IMR-90 (cell line): ENCODE measurements at regions not wholly inside any gene's neighbourhood (a gene's known extent, or its start where the extent isn't known, plus 50 kb on each side); places are given as distances from the start of the nearest gene placed in this dataset.

ENCODE experiments used
- ATAC-seq: fragments of 200-7000 bp; cut with Tn5 transposase; 2 replicates; pipeline ENCODE4 v1.9.1; 2020; ENCODE audit warnings: low read depth, mild to moderate bottlenecking, moderate library complexity
- BruUV-seq: library from RNA; stranded (reverse); fragments of 400-500 nt; replicated peaks from 2 replicates; lab custom pipeline; 2021; lab: Mats Ljungman, UMichigan
- CTCF ChIA-PET: fragments of 300-600 bp; formaldehyde crosslinking; extraction: SDS; loops from one replicate; lab custom pipeline; 2021; ENCODE audit warnings: antibody characterized with exemption; lab: Yijun Ruan, JAX
- POLR2A ChIA-PET: fragments of 300-600 bp; sonication (Branson Sonifier 250); formaldehyde crosslinking; loops from one replicate; lab custom pipeline; 2022; ENCODE audit warnings: antibody characterized with exemption; ENCODE audit not compliant: unreplicated experiment; lab: Charles Lee
- DNase-seq: peaks from one replicate; pipeline ENCODE4 v3.0.0; 2013
- H2AFZ ChIP-seq: replicated peaks from 2 replicates; pipeline ENCODE3; 2013; ENCODE audit warnings: low read length, mild to moderate bottlenecking; ENCODE audit not compliant: poor library complexity
- H2AK5ac ChIP-seq: 2 replicates; pipeline ENCODE4 v1.6.1; 2013; ENCODE audit warnings: low read depth, low read length, inconsistent platforms
- H2AK9ac ChIP-seq: replicated peaks from 2 replicates; pipeline ENCODE3; 2013; ENCODE audit warnings: mild to moderate bottlenecking, low read depth, low read length, moderate library complexity; ENCODE audit not compliant: poor library complexity
- H2BK120ac ChIP-seq: 2 replicates; pipeline ENCODE4 v1.6.1; 2013; ENCODE audit warnings: low read depth, low read length, inconsistent platforms
- H2BK15ac ChIP-seq: 3 replicates; pipeline ENCODE4 v1.6.1; 2013; ENCODE audit warnings: low read depth, low read length, inconsistent platforms
- H2BK20ac ChIP-seq: 2 replicates; pipeline ENCODE4 v1.6.1; 2013; ENCODE audit warnings: low read depth, mild to moderate bottlenecking, inconsistent platforms, low read length, moderate library complexity
- H2BK5ac ChIP-seq: 2 replicates; pipeline ENCODE4 v1.6.1; 2013; ENCODE audit warnings: mild to moderate bottlenecking, low read depth, low read length, inconsistent platforms; ENCODE audit not compliant: poor library complexity, severe bottlenecking
- H3K14ac ChIP-seq: replicated peaks from 2 replicates; pipeline ENCODE4 v1.6.1; 2013; ENCODE audit warnings: low read depth, low read length, inconsistent platforms
- H3K18ac ChIP-seq: 2 replicates; pipeline ENCODE4 v1.6.1; 2013; ENCODE audit warnings: low read depth, low read length, control low read depth
- H3K23ac ChIP-seq: 2 replicates; pipeline ENCODE4 v1.6.1; 2013; ENCODE audit warnings: low read depth, low read length, inconsistent platforms
- H3K27ac ChIP-seq: 2 replicates; pipeline ENCODE4 v1.5.1; 2013; ENCODE audit warnings: mild to moderate bottlenecking, control low read depth, low read length; ENCODE audit not compliant: insufficient read depth
- H3K27me3 ChIP-seq: 2 replicates; pipeline ENCODE4 v1.6.1; 2013; ENCODE audit warnings: low read length; ENCODE audit not compliant: control insufficient read depth, insufficient read depth
- H3K36me3 ChIP-seq: 2 replicates; pipeline ENCODE4 v1.6.1; 2013; ENCODE audit warnings: low read length, mixed read lengths; ENCODE audit not compliant: control insufficient read depth, insufficient read depth
- H3K4ac ChIP-seq: 2 replicates; pipeline ENCODE4 v1.6.1; 2013; ENCODE audit warnings: low read depth, low read length, inconsistent platforms
- H3K4me1 ChIP-seq: 2 replicates; pipeline ENCODE4 v1.6.1; 2013; ENCODE audit warnings: low read length, mixed read lengths; ENCODE audit not compliant: control insufficient read depth, insufficient read depth
- H3K4me2 ChIP-seq: 2 replicates; pipeline ENCODE4 v1.6.1; 2013; ENCODE audit warnings: low read depth, mild to moderate bottlenecking, control low read depth, low read length, moderate library complexity
- H3K4me3 ChIP-seq: 2 replicates; pipeline ENCODE4 v1.5.1; 2013; ENCODE audit warnings: low read depth, mild to moderate bottlenecking, control low read depth, low read length, moderate library complexity; ENCODE audit not compliant: insufficient read depth
- H3K56ac ChIP-seq: 2 replicates; pipeline ENCODE4 v1.6.1; 2013; ENCODE audit warnings: low read length, inconsistent platforms; ENCODE audit not compliant: insufficient read depth; ENCODE audit errors: extremely low read depth
- H3K79me1 ChIP-seq, 2 experiments: 2 replicates each; pipeline ENCODE4 v1.6.1; 2013; ENCODE audit warnings: low read length in 2 of 2, inconsistent platforms in 1 of 2, low read depth in 1 of 2
- H3K9ac ChIP-seq: 2 replicates; pipeline ENCODE4 v1.6.1; 2013; ENCODE audit warnings: low read depth, low read length, control low read depth
- H3K9me1 ChIP-seq: 2 replicates; pipeline ENCODE4 v1.6.1; 2013; ENCODE audit warnings: low read length, inconsistent platforms; ENCODE audit not compliant: insufficient read depth
- H3K9me3 ChIP-seq: 2 replicates; pipeline ENCODE4 v1.6.1; 2013; ENCODE audit warnings: low read length; ENCODE audit not compliant: control insufficient read depth, insufficient read depth
- H4K20me1 ChIP-seq: 2 replicates; pipeline ENCODE4 v1.6.1; 2013; ENCODE audit warnings: low read length, inconsistent platforms; ENCODE audit not compliant: insufficient read depth
- H4K5ac ChIP-seq: 2 replicates; pipeline ENCODE4 v1.6.1; 2013; ENCODE audit warnings: mild to moderate bottlenecking, low read depth, low read length, control low read depth
- H4K8ac ChIP-seq, 2 experiments: 2 replicates each; pipeline ENCODE4 v1.6.1; 2013; ENCODE audit warnings: low read depth in 2 of 2, low read length in 2 of 2, control low read depth in 1 of 2, inconsistent platforms in 1 of 2
- H4K91ac ChIP-seq: 2 replicates; pipeline ENCODE4 v1.6.1; 2013; ENCODE audit warnings: low read depth, low read length, inconsistent platforms; ENCODE audit not compliant: insufficient read depth
- CEBPB ChIP-seq: IDR thresholded peaks from 2 replicates; pipeline ENCODE4 v1.6.1; 2012; ENCODE audit warnings: low read depth, low read length, improper control_type of control experiment
- CHD1 ChIP-seq: IDR thresholded peaks from 2 replicates; pipeline ENCODE4 v1.6.1; 2012; ENCODE audit warnings: low read depth, low read length, improper control_type of control experiment
- FOS ChIP-seq: fragments of 150-350 bp; IDR thresholded peaks from 2 replicates; pipeline ENCODE4 v1.6.1; 2016; ENCODE audit warnings: low read depth, low read length
- MAZ ChIP-seq: IDR thresholded peaks from 2 replicates; pipeline ENCODE4 v1.6.1; 2012; ENCODE audit warnings: low read depth, mild to moderate bottlenecking, low read length, improper control_type of control experiment, moderate library complexity, borderline replicate concordance
- MXI1 ChIP-seq: IDR thresholded peaks from 2 replicates; pipeline ENCODE4 v1.6.1; 2012; ENCODE audit warnings: low read depth, mild to moderate bottlenecking, low read length, moderate library complexity, borderline replicate concordance
- NFE2L2 ChIP-seq: fragments of 150-350 bp; IDR thresholded peaks from 2 replicates; pipeline ENCODE4 v1.6.1; 2016; ENCODE audit warnings: low read depth, mild to moderate bottlenecking, low read length
- POLR2A ChIP-seq: IDR thresholded peaks from 2 replicates; pipeline ENCODE4 v1.6.1; 2012; ENCODE audit warnings: mild to moderate bottlenecking, low read depth, low read length
- RAD21 ChIP-seq: IDR thresholded peaks from 2 replicates; pipeline ENCODE4 v1.6.1; 2012; ENCODE audit warnings: low read length, improper control_type of control experiment
- SMC3 ChIP-seq: fragments of 150-350 bp; IDR thresholded peaks from 2 replicates; pipeline ENCODE4 v1.6.1; 2016; ENCODE audit warnings: low read depth, mild to moderate bottlenecking, antibody characterized with exemption, low read length, moderate library complexity
- dilution Hi-C: fragments of 300-500 bp; cut with HindIII; formaldehyde crosslinking; loops from one replicate; pipeline ENCODE4 v1.14.3; 2018; ENCODE audit warnings: low sequenced_read_pairs; ENCODE audit not compliant: unreplicated experiment
- in situ Hi-C: fragments of 300-500 bp; cut with MboI; formaldehyde crosslinking; loops from 3 replicates; pipeline ENCODE4 v1.14.3; 2019; ENCODE audit warnings: low sequenced_read_pairs, inconsistent platforms, mixed read lengths
- intact Hi-C: fragments of 100-400 bp; cut with micrococcal nuclease; formaldehyde crosslinking; loops from 2 replicates; pipeline ENCODE4 v1.10.0; 2022
- TF ChIP-seq, protein P1 (sequence below): fragments of 150-350 bp; IDR thresholded peaks from 2 replicates; pipeline ENCODE4 v1.6.1; 2016; ENCODE audit warnings: low read depth, mild to moderate bottlenecking, low read length, moderate library complexity, borderline replicate concordance
- TF ChIP-seq, protein P2 (sequence below): fragments of 150-350 bp; IDR thresholded peaks from 2 replicates; pipeline ENCODE4 v1.6.1; 2017; ENCODE audit warnings: mild to moderate bottlenecking, antibody characterized with exemption, low read length, low read depth
- TF ChIP-seq, protein P3 (sequence below): conservative IDR thresholded peaks from 2 replicates; pipeline ENCODE4 v1.5.1; 2012; ENCODE audit warnings: mild to moderate bottlenecking, low read depth, low read length, improper control_type of control experiment

DNA sequence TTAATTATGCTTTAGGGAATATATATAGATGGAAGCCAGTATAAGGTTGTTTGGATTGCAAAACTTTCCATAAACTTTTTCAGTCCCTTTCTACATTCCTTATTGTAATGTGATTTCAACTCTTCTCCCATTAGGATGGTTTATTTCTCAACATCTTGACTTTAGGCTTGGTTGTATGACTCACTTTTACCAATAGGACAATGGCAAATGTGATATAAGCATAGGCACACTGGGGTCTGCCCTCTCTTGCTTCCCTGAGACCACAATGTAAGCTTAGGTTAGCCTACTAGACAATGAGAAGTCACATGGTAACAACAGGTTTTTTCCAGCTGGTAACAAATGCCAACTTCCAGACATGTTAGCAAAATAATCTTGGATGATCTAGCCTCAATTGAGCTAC, 163.3 kb upstream of the RBPJ start:
- no peaks in the 10 kb centered on the region; the same call in 1 of the 2 replicates for H3K9me1 ChIP-seq
- peaks cover 4% of the 10 kb centered on the region; the same call in 1 of the 2 replicates for H3K9me3 ChIP-seq
- 0 out of 2 replicates have a peak overlapping the region, but pooled peaks have one; percentile 9 for H3K27ac ChIP-seq
- no peak overlapping the region for H3K4me3 ChIP-seq
- ChIA-PET POLR2A (no interaction called here), CTCF (no interaction called here)
- in situ Hi-C loops: no loop called here
- H3K56ac ChIP-seq: no peak overlapping the region
- DNase-seq (peak; percentile 54), ATAC-seq (no peak; the same call in 1 of the 2 replicates)
- H3K23ac ChIP-seq: no peak overlapping the region
- H2BK15ac ChIP-seq: peak overlapping the region; percentile 23; the same call in 1 of the 3 replicates
- H2BK5ac ChIP-seq: no peak overlapping the region
- no peaks in the 10 kb centered on the region for H3K36me3 ChIP-seq
- H2AK9ac ChIP-seq: no peak overlapping the region
- intact Hi-C loops: no loop called here
- peak overlapping the region in 1 of 2 experiments; percentile 15; a peak in 1 of 4 replicates for H4K8ac ChIP-seq
- H2AFZ ChIP-seq: no peak overlapping the region
- H3K14ac ChIP-seq: no peak overlapping the region
- H2BK20ac ChIP-seq: peak overlapping the region; percentile 27; the same call in 1 of the 2 replicates
- no TSS peak for BruUV-seq
- H2BK120ac ChIP-seq: 0 out of 2 replicates have a peak overlapping the region, but pooled peaks have one; percentile 4
- peak overlapping the region; percentile 46; the same call in 1 of the 2 replicates for H3K18ac ChIP-seq
- no peaks in the 10 kb centered on the region for H4K20me1 ChIP-seq
- H3K9ac ChIP-seq: no peak overlapping the region
- peak overlapping the region; percentile 6; the same call in 1 of the 2 replicates for H4K5ac ChIP-seq
- H3K4me2 ChIP-seq: no peak overlapping the region
- H3K27me3 ChIP-seq: no peaks in the 10 kb centered on the region
- no peaks in the 10 kb centered on the region for H3K79me1 ChIP-seq
- H2AK5ac ChIP-seq: no peak overlapping the region
- TF ChIP-seq SMC3: no peak
- TF ChIP-seq, protein P1, sequence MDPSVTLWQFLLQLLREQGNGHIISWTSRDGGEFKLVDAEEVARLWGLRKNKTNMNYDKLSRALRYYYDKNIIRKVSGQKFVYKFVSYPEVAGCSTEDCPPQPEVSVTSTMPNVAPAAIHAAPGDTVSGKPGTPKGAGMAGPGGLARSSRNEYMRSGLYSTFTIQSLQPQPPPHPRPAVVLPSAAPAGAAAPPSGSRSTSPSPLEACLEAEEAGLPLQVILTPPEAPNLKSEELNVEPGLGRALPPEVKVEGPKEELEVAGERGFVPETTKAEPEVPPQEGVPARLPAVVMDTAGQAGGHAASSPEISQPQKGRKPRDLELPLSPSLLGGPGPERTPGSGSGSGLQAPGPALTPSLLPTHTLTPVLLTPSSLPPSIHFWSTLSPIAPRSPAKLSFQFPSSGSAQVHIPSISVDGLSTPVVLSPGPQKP: no peak
- TF ChIP-seq, protein P2, sequence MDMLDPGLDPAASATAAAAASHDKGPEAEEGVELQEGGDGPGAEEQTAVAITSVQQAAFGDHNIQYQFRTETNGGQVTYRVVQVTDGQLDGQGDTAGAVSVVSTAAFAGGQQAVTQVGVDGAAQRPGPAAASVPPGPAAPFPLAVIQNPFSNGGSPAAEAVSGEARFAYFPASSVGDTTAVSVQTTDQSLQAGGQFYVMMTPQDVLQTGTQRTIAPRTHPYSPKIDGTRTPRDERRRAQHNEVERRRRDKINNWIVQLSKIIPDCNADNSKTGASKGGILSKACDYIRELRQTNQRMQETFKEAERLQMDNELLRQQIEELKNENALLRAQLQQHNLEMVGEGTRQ: no peak
- TF ChIP-seq NFE2L2: no peak
- TF ChIP-seq, protein P3, sequence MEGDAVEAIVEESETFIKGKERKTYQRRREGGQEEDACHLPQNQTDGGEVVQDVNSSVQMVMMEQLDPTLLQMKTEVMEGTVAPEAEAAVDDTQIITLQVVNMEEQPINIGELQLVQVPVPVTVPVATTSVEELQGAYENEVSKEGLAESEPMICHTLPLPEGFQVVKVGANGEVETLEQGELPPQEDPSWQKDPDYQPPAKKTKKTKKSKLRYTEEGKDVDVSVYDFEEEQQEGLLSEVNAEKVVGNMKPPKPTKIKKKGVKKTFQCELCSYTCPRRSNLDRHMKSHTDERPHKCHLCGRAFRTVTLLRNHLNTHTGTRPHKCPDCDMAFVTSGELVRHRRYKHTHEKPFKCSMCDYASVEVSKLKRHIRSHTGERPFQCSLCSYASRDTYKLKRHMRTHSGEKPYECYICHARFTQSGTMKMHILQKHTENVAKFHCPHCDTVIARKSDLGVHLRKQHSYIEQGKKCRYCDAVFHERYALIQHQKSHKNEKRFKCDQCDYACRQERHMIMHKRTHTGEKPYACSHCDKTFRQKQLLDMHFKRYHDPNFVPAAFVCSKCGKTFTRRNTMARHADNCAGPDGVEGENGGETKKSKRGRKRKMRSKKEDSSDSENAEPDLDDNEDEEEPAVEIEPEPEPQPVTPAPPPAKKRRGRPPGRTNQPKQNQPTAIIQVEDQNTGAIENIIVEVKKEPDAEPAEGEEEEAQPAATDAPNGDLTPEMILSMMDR: no peak
- TF ChIP-seq POLR2A: no peak
- peak; percentile 46; the same call in 1 of the 2 replicates for TF ChIP-seq CEBPB
- TF ChIP-seq RAD21: no peak
- TF ChIP-seq MAZ: no peak
- no peak for TF ChIP-seq CHD1
- TF ChIP-seq FOS: peak; percentile 41; the same call in 1 of the 2 replicates
- TF ChIP-seq MXI1: no peak
- no peak overlapping the region for H3K4ac ChIP-seq
- H4K91ac ChIP-seq: no peak overlapping the region
- dilution Hi-C loops: no loop called here
- peaks cover 6% of the 10 kb centered on the region; the same call in 1 of the 2 replicates for H3K4me1 ChIP-seq
